ENCODE measurements at regions not wholly inside any gene's neighbourhood (a gene's known extent, or its start where the extent isn't known, plus 50 kb on each side); places are given as distances from the start of the nearest gene placed in this dataset.

DNA sequence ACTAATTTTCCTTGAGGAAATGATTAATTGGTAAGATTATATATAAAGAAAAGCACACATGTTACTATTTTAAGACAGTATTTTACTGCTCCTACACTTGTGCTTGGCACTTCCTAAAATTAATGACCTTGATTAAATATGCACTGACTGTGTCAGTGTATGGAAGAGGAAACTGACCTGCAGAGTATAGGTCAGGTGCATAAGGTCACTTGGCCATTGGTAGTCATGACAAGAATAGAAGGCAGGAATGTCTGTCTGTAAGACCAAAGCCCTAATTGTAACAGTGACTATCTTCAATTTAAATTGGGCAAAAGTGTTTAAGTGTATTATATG is 128.0 kb upstream of the KCNK2 start:
- no peaks in the 10 kb centered on the region for H3K27me3 ChIP-seq
- H3K4me3 ChIP-seq: no peak overlapping the region
- TF ChIP-seq, protein P1, sequence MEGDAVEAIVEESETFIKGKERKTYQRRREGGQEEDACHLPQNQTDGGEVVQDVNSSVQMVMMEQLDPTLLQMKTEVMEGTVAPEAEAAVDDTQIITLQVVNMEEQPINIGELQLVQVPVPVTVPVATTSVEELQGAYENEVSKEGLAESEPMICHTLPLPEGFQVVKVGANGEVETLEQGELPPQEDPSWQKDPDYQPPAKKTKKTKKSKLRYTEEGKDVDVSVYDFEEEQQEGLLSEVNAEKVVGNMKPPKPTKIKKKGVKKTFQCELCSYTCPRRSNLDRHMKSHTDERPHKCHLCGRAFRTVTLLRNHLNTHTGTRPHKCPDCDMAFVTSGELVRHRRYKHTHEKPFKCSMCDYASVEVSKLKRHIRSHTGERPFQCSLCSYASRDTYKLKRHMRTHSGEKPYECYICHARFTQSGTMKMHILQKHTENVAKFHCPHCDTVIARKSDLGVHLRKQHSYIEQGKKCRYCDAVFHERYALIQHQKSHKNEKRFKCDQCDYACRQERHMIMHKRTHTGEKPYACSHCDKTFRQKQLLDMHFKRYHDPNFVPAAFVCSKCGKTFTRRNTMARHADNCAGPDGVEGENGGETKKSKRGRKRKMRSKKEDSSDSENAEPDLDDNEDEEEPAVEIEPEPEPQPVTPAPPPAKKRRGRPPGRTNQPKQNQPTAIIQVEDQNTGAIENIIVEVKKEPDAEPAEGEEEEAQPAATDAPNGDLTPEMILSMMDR (IDR thresholded peaks at IDR 0.05): no peak
- no peak for TF ChIP-seq POLR2A (IDR thresholded peaks at IDR 0.05)
- no peak for DNase-seq
- intact Hi-C loops (cut with DNase I; ENCODE audit: low total_unique reads): no loop called here
- H3K9me3 ChIP-seq: peaks cover 0 to 3% of the 10 kb centered on the region in 2 donors
- H3K4me1 ChIP-seq: no peaks in the 10 kb centered on the region
- H3K27ac ChIP-seq: no peak overlapping the region
- H3K36me3 ChIP-seq: no peaks in the 10 kb centered on the region

DNA sequence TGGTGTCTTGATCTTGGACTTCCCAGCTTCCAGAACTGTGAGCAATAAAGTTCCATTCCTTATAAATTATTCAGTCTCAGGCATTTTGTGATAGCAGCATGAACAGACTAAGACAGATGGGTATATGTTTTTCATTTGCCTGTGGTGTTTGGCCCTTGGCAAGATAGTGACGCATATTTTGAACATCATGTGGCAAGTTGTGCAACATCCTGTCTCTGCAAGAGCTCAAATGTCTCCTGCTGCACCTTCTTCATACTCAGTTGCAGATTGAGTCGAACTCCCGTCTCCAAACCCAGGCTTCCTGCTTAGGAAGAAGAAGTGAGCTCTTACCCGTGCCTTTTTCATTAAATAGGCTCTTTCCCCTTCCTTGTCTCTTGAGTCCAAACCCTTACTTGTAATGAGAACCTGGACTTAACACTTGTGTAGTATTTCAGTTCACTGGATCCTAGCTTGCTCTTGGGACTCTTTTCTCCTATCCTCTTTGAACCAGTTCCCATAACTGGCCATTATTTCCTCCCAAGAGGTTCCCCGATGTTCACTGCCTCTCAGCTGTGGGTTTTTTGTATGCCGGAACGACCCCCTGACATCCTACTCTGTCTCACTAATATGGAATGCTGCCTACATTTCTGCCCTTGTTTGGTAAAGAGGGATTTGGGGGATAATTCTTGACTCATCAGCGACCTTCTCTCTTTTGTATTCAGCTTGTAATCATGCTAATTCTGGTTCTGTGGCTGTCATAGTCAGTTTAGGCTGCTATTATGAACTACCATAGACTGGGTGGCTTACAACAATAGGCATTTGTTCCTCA is 125.0 kb upstream of the KCNK2 start:
- peak in 1 of 2 donors; percentile 14 for DNase-seq
- H3K27ac ChIP-seq: no peak overlapping the region

DNA sequence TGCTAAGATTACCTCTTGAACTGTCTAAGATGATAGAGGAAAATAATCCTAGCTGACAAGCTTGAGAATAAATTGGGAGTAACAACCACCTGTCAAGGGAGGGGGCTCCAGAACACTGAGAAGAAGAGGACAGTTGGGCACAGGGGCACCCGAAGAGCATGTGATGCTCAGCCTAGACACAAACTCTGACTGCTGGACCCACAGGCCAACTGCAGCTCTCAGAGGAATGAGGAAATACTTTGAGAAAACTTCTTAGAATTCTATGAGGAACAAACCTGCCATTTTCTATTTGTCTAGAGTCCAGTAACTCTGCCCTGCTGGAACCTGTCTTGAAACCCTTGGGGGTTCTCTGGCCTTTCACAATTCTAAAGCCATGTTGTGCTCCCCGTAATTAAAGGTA is 124.1 kb upstream of the KCNK2 start:
- H3K27ac ChIP-seq: no peak overlapping the region
- H3K9me3 ChIP-seq: peaks cover 0 to 3% of the 10 kb centered on the region in 2 donors
- intact Hi-C loops (cut with DNase I; ENCODE audit: low total_unique reads): no loop called here
- DNase-seq: no peak
- TF ChIP-seq, protein P1 (IDR thresholded peaks at IDR 0.05): no peak
- no peak for TF ChIP-seq POLR2A (IDR thresholded peaks at IDR 0.05)
- no peaks in the 10 kb centered on the region for H3K27me3 ChIP-seq
- H3K4me3 ChIP-seq: no peak overlapping the region
- H3K4me1 ChIP-seq: no peaks in the 10 kb centered on the region
- no peaks in the 10 kb centered on the region for H3K36me3 ChIP-seq

More for the DNA sequence above, 125.0 kb upstream of the KCNK2 start:
- Histone ChIP-seq H3K27me3 (no peaks in the 10 kb centered on the region), H3K9me3 (peaks cover 0 to 3% of the 10 kb centered on the region in 2 donors), H3K4me1 (no peaks in the 10 kb centered on the region), H3K4me3 (no peak overlapping the region), H3K36me3 (no peaks in the 10 kb centered on the region)
- no peak for TF ChIP-seq POLR2A (IDR thresholded peaks at IDR 0.05)
- TF ChIP-seq, protein P1 (IDR thresholded peaks at IDR 0.05): no peak
- intact Hi-C loops (cut with DNase I; ENCODE audit: low total_unique reads): no loop called here

DNA sequence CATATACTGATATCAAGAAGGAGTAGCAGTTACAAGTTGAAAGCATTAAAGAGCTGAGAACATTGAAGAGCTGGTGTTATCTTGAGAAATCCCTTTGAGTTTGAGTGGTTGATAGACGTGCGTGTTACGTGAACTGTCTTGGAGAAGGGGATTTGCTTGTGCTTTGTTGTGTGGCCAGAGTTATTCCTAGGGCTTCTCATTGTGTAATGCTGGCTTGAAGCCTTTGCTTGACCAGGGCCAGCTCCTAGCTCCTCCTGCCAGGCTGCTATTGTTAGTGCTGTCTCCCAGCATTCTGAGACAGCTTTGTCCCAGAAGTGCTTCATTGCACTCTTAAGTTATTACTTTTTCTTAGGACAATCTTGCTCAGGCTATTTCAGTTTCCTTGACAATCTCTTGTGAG is 116.2 kb upstream of the KCNK2 start:
- intact Hi-C loops (cut with DNase I; ENCODE audit: low total_unique reads): no loop called here
- H3K27ac ChIP-seq: no peak overlapping the region

More for the DNA sequence above, 116.2 kb upstream of the KCNK2 start:
- TF ChIP-seq, protein P1 (IDR thresholded peaks at IDR 0.05): no peak
- TF ChIP-seq POLR2A (IDR thresholded peaks at IDR 0.05): no peak
- DNase-seq: no peak
- H3K9me3 ChIP-seq: no peaks in the 10 kb centered on the region
- no peaks in the 10 kb centered on the region for H3K36me3 ChIP-seq
- H3K4me1 ChIP-seq: no peaks in the 10 kb centered on the region
- H3K27me3 ChIP-seq: no peaks in the 10 kb centered on the region
- no peak overlapping the region for H3K4me3 ChIP-seq
